22Rv1 (cell line): ENCODE measurements at regions not wholly inside any gene's neighbourhood (a gene's known extent, or its start where the extent isn't known, plus 50 kb on each side); places are given as distances from the start of the nearest gene placed in this dataset.

ENCODE experiments used
- CTCF ChIP-seq: fragments of 450-650 bp; IDR thresholded peaks from 2 replicates; pipeline ENCODE4 v1.5.1; 2017; ENCODE audit warnings: mild to moderate bottlenecking
- ZFX ChIP-seq: fragments of 450-650 bp; IDR thresholded peaks from 2 replicates; pipeline ENCODE4 v1.6.1; 2017; ENCODE audit warnings: antibody characterized with exemption, borderline replicate concordance

GRCh38 chr7:34282271-34282670 lies 375.7 kb upstream of the NPSR1 start:
- TF ChIP-seq CTCF = no peak
- no peak for TF ChIP-seq ZFX
